ENCODE measurements at regions not wholly inside any gene's neighbourhood (a gene's known extent, or its start where the extent isn't known, plus 50 kb on each side); places are given as distances from the start of the nearest gene placed in this dataset.

DNA sequence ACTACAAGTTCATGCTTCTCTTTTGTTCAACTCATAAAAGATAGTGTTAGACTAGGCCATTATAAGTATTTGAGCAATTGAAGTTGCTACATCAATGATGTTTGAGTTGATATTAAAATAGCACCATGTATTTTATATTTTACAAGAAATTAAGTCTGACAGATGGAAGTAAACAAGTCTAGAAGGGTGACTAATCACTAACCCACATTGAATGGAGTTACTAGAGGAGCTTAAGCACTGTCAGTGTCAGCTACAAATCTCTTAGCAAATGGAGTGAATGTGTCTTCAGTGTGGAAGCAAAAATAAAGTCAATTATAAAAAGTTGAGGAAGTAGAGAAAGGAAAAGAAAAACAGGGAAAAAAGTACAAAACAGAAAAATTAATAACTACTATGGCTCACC, 592.5 kb downstream of the PCDH18 start:
- BruUV-seq (replicated peaks), result no TSS peak
- intact Hi-C loops (cut with micrococcal nuclease) (no loop called here), in situ Hi-C loops (cut with MboI; ENCODE audit: low sequenced_read_pairs) (no loop called here), dilution Hi-C loops (cut with HindIII; ENCODE audit: low sequenced_read_pairs, unreplicated experiment) (no loop called here)
- no peak overlapping the region for H3K4ac ChIP-seq (ENCODE audit: low read depth, low read length)
- no peak overlapping the region for H3K18ac ChIP-seq (ENCODE audit: low read depth, low read length)
- no peak overlapping the region for H3K14ac ChIP-seq (replicated peaks; ENCODE audit: low read depth, low read length)
- no peak overlapping the region for H2BK20ac ChIP-seq (ENCODE audit: low read depth, low read length)
- H2AK5ac ChIP-seq (ENCODE audit: low read depth, low read length), result no peak overlapping the region
- no peaks in the 10 kb centered on the region for H3K27me3 ChIP-seq (ENCODE audit: control insufficient read depth, insufficient read depth, low read length)
- no peak overlapping the region for H2AK9ac ChIP-seq (replicated peaks; ENCODE audit: low read depth, low read length, poor library complexity)
- H4K20me1 ChIP-seq (ENCODE audit: insufficient read depth, low read length), result no peaks in the 10 kb centered on the region
- POLR2A ChIA-PET (ENCODE audit: unreplicated experiment), result no interaction called here
- H3K9ac ChIP-seq (ENCODE audit: low read depth, low read length), result no peak overlapping the region
- H2BK120ac ChIP-seq (ENCODE audit: low read depth, low read length), result no peak overlapping the region
- H2BK5ac ChIP-seq (ENCODE audit: low read depth, low read length, poor library complexity, severe bottlenecking), result no peak overlapping the region
- H3K79me1 ChIP-seq (ENCODE audit: low read depth in 1 of 2, low read length in 2 of 2), result no peaks in the 10 kb centered on the region
- no peaks in the 10 kb centered on the region for H3K36me3 ChIP-seq (ENCODE audit: control insufficient read depth, insufficient read depth, low read length)
- no peak overlapping the region for H3K4me2 ChIP-seq (ENCODE audit: low read depth, low read length)
- no peak overlapping the region for H3K4me3 ChIP-seq (ENCODE audit: insufficient read depth, low read depth, low read length)
- no peaks in the 10 kb centered on the region for H3K4me1 ChIP-seq (ENCODE audit: control insufficient read depth, insufficient read depth, low read length)
- no peak overlapping the region for H2BK15ac ChIP-seq (ENCODE audit: low read depth, low read length)
- no peak overlapping the region for H4K91ac ChIP-seq (ENCODE audit: insufficient read depth, low read depth, low read length)
- no peak overlapping the region for H3K27ac ChIP-seq (ENCODE audit: insufficient read depth, low read length)
- no peaks in the 10 kb centered on the region for H3K9me3 ChIP-seq (ENCODE audit: control insufficient read depth, insufficient read depth, low read length)
- H4K5ac ChIP-seq (ENCODE audit: low read depth, low read length), result no peak overlapping the region
- CTCF ChIA-PET, result no interaction called here
- DNase-seq (no peak), ATAC-seq (ENCODE audit: low read depth) (no peak)
- H3K56ac ChIP-seq (ENCODE audit: extremely low read depth, insufficient read depth, low read length), result no peak overlapping the region
- no peak for TF ChIP-seq CEBPB (IDR thresholded peaks at IDR 0.05; ENCODE audit: low read depth, low read length)
- no peak for TF ChIP-seq MAFK (IDR thresholded peaks at IDR 0.05; ENCODE audit: low read depth, low read length)
- no peak for TF ChIP-seq USF2 (IDR thresholded peaks at IDR 0.05; ENCODE audit: low read depth, low read length)
- no peaks in the 10 kb centered on the region for H3K9me1 ChIP-seq (ENCODE audit: insufficient read depth, low read length)
- no peak overlapping the region for H2AFZ ChIP-seq (replicated peaks; ENCODE audit: low read length, poor library complexity)
- H4K8ac ChIP-seq (ENCODE audit: low read depth in 2 of 2, low read length in 2 of 2), result no peak overlapping the region
- no peak overlapping the region for H3K23ac ChIP-seq (ENCODE audit: low read depth, low read length)

Data from IMR-90 (cell line).